Ovary (tissue), 7 donors: ENCODE measurements at regions not wholly inside any gene's neighbourhood (a gene's known extent, or its start where the extent isn't known, plus 50 kb on each side); places are given as distances from the start of the nearest gene placed in this dataset.

Experiments
- DNase-seq, 5 donors: peaks; one replicate each; pipeline ENCODE4 v3.0.0-alpha.2; 2019 to 2020
- H3K27ac ChIP-seq, 2 donors: fragments of 200-600 bp; one replicate each; pipeline versions ENCODE4 v1.5.1 to v1.8.0; 2019 to 2022
- H3K27me3 ChIP-seq: fragments of 200-600 bp; one replicate; pipeline ENCODE4 v1.8.0; 2022
- H3K36me3 ChIP-seq: fragments of 200-600 bp; sonication (generic); one replicate; pipeline ENCODE4 v1.5.1; 2019
- H3K4me1 ChIP-seq: one replicate; pipeline ENCODE4 v1.8.1; 2013; ENCODE audit warnings: mild to moderate bottlenecking, moderate library complexity; ENCODE audit not compliant: insufficient read depth
- H3K4me3 ChIP-seq: fragments of 200-600 bp; sonication (generic); one replicate; pipeline ENCODE4 v1.5.1; 2017
- H3K9me3 ChIP-seq, 2 donors: fragments of 200-600 bp in 1 of 2; sonication (generic) in 1 of 2; one replicate each; pipeline versions ENCODE4 v1.5.1 to v1.8.1; 2013 to 2019; ENCODE audit warnings: mild to moderate bottlenecking in 1 of 2, moderate library complexity in 1 of 2
- CTCF ChIP-seq, 3 donors: fragments of 450-650 bp in 2 of 3; fragments of 200-600 bp in 1 of 3; IDR thresholded peaks; one replicate each; pipeline versions ENCODE4 v1.5.1 to v1.8.0; 2016 to 2022; ENCODE audit warnings: antibody characterized with exemption in 3 of 3, mild to moderate bottlenecking in 1 of 3
- EP300 ChIP-seq: sonication (generic); formaldehyde crosslinking; IDR thresholded peaks from one replicate; pipeline ENCODE4 v1.6.1; 2017; ENCODE audit warnings: antibody characterized with exemption
- POLR2A ChIP-seq: fragments of 450-650 bp; IDR thresholded peaks from one replicate; pipeline ENCODE4 v1.6.1; 2017; ENCODE audit warnings: antibody characterized with exemption, mild to moderate bottlenecking, moderate library complexity
- WGBS, 3 donors: extraction: QIAGEN DNeasy Blood & Tissue Kit in 1 of 3; methylation state at CpG; one replicate each; pipeline versions ENCODE4 v1.1.5 to v1.1.7; 2013 to 2017; 5-methylcytosine and 5-hydroxymethylcytosine counted together
- intact Hi-C, 4 donors: fragments of 100-400 bp; cut with DNase I; formaldehyde crosslinking; loops; one replicate each; pipeline versions ENCODE4 v1.11.0 to v1.15.1; 2022 to 2023
- donor health status: DM: no; HTN: no; CAD: no; lungs with moderate emphysema.
- donor health status: DM: no; HTN: no; CAD: no.
- donor health status: Bipolar disorder and iron deficiency.
- donor health status: DM: no; HTN: no; CAD: no.
- donor health status: DM: yes; HTN: yes; CAD: no.

- no peak for DNase-seq
- H3K4me1 ChIP-seq = no peaks in the 10 kb centered on the region
- no peak overlapping the region for H3K4me3 ChIP-seq
- H3K27me3 ChIP-seq = no peaks in the 10 kb centered on the region
- 50 to 88% (median 73%) methylated on average over 2 of the region's 2 CpGs for WGBS, 3 donors
- intact Hi-C loops = no loop called here
- no peak overlapping the region for H3K27ac ChIP-seq
- no peaks in the 10 kb centered on the region for H3K9me3 ChIP-seq
- TF ChIP-seq POLR2A = no peak
- no peak for TF ChIP-seq EP300
- no peak for TF ChIP-seq CTCF (IDR thresholded peaks at IDR 0.05)
- no peaks in the 10 kb centered on the region for H3K36me3 ChIP-seq
Measured at GRCh38 chr2:16454621-16455020, 211.0 kb downstream of the CYRIA start.

DNA sequence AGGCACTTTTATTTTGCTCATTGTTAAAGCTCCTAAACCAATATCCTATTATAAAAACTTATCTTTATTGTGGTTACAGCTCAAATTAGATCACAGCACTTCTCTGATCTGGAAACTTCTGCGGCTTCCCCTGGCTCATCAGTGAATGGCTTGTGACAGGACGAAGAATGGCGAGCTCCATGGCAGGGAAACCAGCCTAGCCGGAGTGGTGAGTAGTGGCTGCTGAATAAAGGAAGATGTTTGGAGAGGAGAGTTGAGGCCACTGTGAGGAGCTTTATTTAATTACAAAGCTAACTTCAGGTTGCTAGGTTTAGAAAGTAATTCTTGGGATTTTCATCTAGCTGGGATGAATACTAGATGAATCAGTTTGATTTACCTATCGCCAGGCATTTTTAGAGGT, 213.5 kb downstream of the CYRIA start:
- Histone ChIP-seq H3K36me3 (no peaks in the 10 kb centered on the region), H3K4me1 (no peaks in the 10 kb centered on the region), H3K4me3 (no peak overlapping the region), H3K27me3 (no peaks in the 10 kb centered on the region), H3K27ac (no peak overlapping the region), H3K9me3 (no peaks in the 10 kb centered on the region)
- 89 to 96% (median 93%) methylated on average over 5 of the region's 5 CpGs for WGBS, 3 donors
- TF ChIP-seq POLR2A (no peak), EP300 (no peak), CTCF (IDR thresholded peaks at IDR 0.05) (no peak)
- intact Hi-C loops = no loop called here
- no peak for DNase-seq

GRCh38 chr2:16446706-16447105, 218.9 kb downstream of the CYRIA start:
- H3K4me1 ChIP-seq = no peaks in the 10 kb centered on the region
- 64 to 79% (median 77%) methylated on average over 1 of the region's 1 CpG for whole genome bisulfite sequencing, 3 donors
- H3K4me3 ChIP-seq = no peak overlapping the region
- H3K36me3 ChIP-seq = no peaks in the 10 kb centered on the region
- H3K9me3 ChIP-seq = no peaks in the 10 kb centered on the region
- DNase-seq = no peak
- no peaks in the 10 kb centered on the region for H3K27me3 ChIP-seq
- TF ChIP-seq POLR2A = no peak
- TF ChIP-seq EP300 = no peak
- no peak for TF ChIP-seq CTCF (IDR thresholded peaks at IDR 0.05)
- no peak overlapping the region for H3K27ac ChIP-seq
- intact Hi-C loops = no loop called here

DNA sequence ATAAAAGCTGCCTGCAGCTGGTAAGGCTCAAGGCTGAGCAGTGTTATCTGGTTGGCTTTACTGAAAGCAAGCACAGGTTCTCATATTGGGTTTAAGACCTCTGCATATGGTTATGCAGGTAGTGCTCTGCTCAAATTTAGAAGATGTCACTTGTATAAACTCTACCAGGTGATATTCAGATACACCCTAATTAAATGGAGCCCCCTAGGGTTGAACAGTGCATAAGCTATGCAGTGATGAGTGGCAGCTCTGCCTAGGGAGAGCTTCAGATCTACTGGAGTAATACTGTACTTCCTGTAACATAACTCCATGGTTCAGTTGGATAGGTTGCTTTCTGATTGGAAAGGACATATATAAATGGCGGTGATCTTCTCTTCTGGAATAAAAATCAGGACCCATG, 222.7 kb downstream of the CYRIA start:
- intact Hi-C loops = no loop called here
- 86 to 100% (median 93%) methylated on average over 1 of the region's 1 CpG for WGBS, 3 donors
- TF ChIP-seq EP300 (no peak), POLR2A (no peak), CTCF (IDR thresholded peaks at IDR 0.05) (no peak)

DNA sequence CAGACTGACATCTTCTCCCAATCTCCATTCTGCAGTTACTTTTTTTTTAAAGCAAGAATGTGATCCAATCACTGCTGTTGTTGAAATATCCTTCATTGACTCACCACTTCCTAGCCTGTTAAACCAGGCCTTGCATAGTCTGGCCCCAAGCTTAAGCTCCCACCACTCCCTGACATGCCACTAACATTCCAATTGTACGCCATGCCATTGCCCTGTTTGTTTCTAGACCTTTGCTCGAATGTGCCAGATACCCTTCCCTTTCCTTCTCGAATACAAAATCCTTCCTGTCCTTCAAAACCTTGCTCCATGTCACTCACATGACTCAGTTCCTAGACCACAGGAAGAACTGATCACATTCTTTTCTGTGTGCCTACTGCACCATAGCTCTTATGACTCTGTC, 224.2 kb downstream of the CYRIA start:
- DNase-seq = no peak
- H3K27ac ChIP-seq = no peak overlapping the region
- no peaks in the 10 kb centered on the region for H3K9me3 ChIP-seq
- H3K4me1 ChIP-seq = no peaks in the 10 kb centered on the region
- no peaks in the 10 kb centered on the region for H3K36me3 ChIP-seq
- no peak for TF ChIP-seq EP300
- no peak for TF ChIP-seq CTCF (IDR thresholded peaks at IDR 0.05)
- TF ChIP-seq POLR2A = no peak
- intact Hi-C loops = no loop called here
- WGBS, 3 donors = 87 to 93% (median 92%) methylated on average over 3 of the region's 3 CpGs
- H3K4me3 ChIP-seq = no peak overlapping the region
- H3K27me3 ChIP-seq = no peaks in the 10 kb centered on the region

More for the DNA sequence above, 222.7 kb downstream of the CYRIA start:
- H3K27ac ChIP-seq = no peak overlapping the region
- DNase-seq = no peak
- H3K4me1 ChIP-seq = no peaks in the 10 kb centered on the region
- no peaks in the 10 kb centered on the region for H3K36me3 ChIP-seq
- no peaks in the 10 kb centered on the region for H3K9me3 ChIP-seq
- H3K4me3 ChIP-seq = no peak overlapping the region
- no peaks in the 10 kb centered on the region for H3K27me3 ChIP-seq
